BJ (cell line): ENCODE measurements at regions not wholly inside any gene's neighbourhood (a gene's known extent, or its start where the extent isn't known, plus 50 kb on each side); places are given as distances from the start of the nearest gene placed in this dataset.

Experiments used
- CTCF ChIA-PET: fragments of 350-600 bp; formaldehyde crosslinking; extraction: SDS; loops from one replicate; lab custom pipeline; 2021; ENCODE audit warnings: antibody characterized with exemption, inconsistent platforms; lab: Yijun Ruan, JAX
- POLR2A ChIA-PET: fragments of 300-600 bp; sonication (Branson Sonifier 250); formaldehyde crosslinking; extraction: SDS; loops from one replicate; lab custom pipeline; 2021; ENCODE audit warnings: antibody characterized with exemption; lab: Charles Lee
- DNase-seq: peaks from one replicate; pipeline ENCODE4 v3.0.0-alpha.2; 2011; ENCODE audit warnings: low read depth
- H3K27me3 ChIP-seq: 2 replicates; pipeline ENCODE4 v1.6.0; 2011; ENCODE audit warnings: low read length; ENCODE audit not compliant: control insufficient read depth, insufficient read depth
- H3K36me3 ChIP-seq: 2 replicates; pipeline ENCODE4 v1.5.1; 2011; ENCODE audit warnings: low read length; ENCODE audit not compliant: control insufficient read depth, insufficient read depth
- H3K4me3 ChIP-seq: 2 replicates; pipeline ENCODE4 v1.5.1; 2011; ENCODE audit warnings: low read depth, mild to moderate bottlenecking, control low read depth, low read length
- CTCF ChIP-seq: IDR thresholded peaks from 2 replicates; pipeline ENCODE4 v1.5.1; 2011; ENCODE audit warnings: low read depth, mild to moderate bottlenecking, control low read depth, inconsistent platforms, low read length, moderate library complexity; ENCODE audit not compliant: insufficient read depth

- DNase-seq: no peak
- ChIA-PET POLR2A (no interaction called here), CTCF (no interaction called here)
- no peak for TF ChIP-seq CTCF
- no peaks in the 10 kb centered on the region for H3K27me3 ChIP-seq
- no peak overlapping the region for H3K4me3 ChIP-seq
- no peaks in the 10 kb centered on the region for H3K36me3 ChIP-seq
Observed at GRCh38 chr13:61286148-61286745, 129.4 kb downstream of the PCDH20 start.

- TF ChIP-seq CTCF: no peak
- Histone ChIP-seq H3K4me3 (no peak overlapping the region), H3K36me3 (no peaks in the 10 kb centered on the region), H3K27me3 (no peaks in the 10 kb centered on the region)
- ChIA-PET CTCF (no interaction called here), POLR2A (no interaction called here)
- no peak for DNase-seq
Observed at GRCh38 chr13:61277586-61278276, 137.9 kb downstream of the PCDH20 start.

- no peak for TF ChIP-seq CTCF
- ChIA-PET CTCF (no interaction called here), POLR2A (no interaction called here)
- Histone ChIP-seq H3K27me3 (no peaks in the 10 kb centered on the region), H3K4me3 (no peak overlapping the region), H3K36me3 (no peaks in the 10 kb centered on the region)
- no peak for DNase-seq
Observed at GRCh38 chr13:61277088-61277487, 138.6 kb downstream of the PCDH20 start.

- DNase-seq: no peak
- POLR2A ChIA-PET: no interaction called here
- CTCF ChIA-PET: no interaction called here
- no peak for TF ChIP-seq CTCF
- Histone ChIP-seq H3K4me3 (no peak overlapping the region), H3K27me3 (no peaks in the 10 kb centered on the region), H3K36me3 (no peaks in the 10 kb centered on the region)
Observed at GRCh38 chr13:61276401-61276800, 139.2 kb downstream of the PCDH20 start.

- ChIA-PET POLR2A (no interaction called here), CTCF (no interaction called here)
- no peak for TF ChIP-seq CTCF
- H3K4me3 ChIP-seq: no peak overlapping the region
- DNase-seq: no peak
- H3K27me3 ChIP-seq: no peaks in the 10 kb centered on the region
- no peaks in the 10 kb centered on the region for H3K36me3 ChIP-seq
Observed at GRCh38 chr13:61275736-61276135, 139.9 kb downstream of the PCDH20 start.
